Activated CD8-positive, alpha-beta T cell treated with anti-CD3 and anti-CD28 coated beads for 36 hours (primary cell): ENCODE measurements at regions not wholly inside any gene's neighbourhood (a gene's known extent, or its start where the extent isn't known, plus 50 kb on each side); places are given as distances from the start of the nearest gene placed in this dataset.

Experiments
- ATAC-seq: fragments of 200-7000 bp; cut with Tn5 transposase; one replicate; pipeline ENCODE4 v1.10.0; 2021; ENCODE audit warnings: mild to moderate bottlenecking, moderate library complexity
- CTCF ChIA-PET: fragments of 350-600 bp; sonication (Branson Sonifier 250); formaldehyde crosslinking; loops from one replicate; lab custom pipeline; 2021; ENCODE audit warnings: antibody characterized with exemption; lab: Charles Lee
- POLR2A ChIA-PET: fragments of 350-600 bp; sonication (Branson Sonifier 250); formaldehyde crosslinking; loops from one replicate; lab custom pipeline; 2021; ENCODE audit warnings: antibody characterized with exemption; lab: Charles Lee
- DNase-seq: peaks from one replicate; pipeline ENCODE4 v3.0.0-alpha.2; 2020
- H3K27ac Mint-ChIP-seq: one replicate; pipeline ENCODE4 v1.8.0; 2021; ENCODE audit warnings: mild to moderate bottlenecking, mixed read lengths
- H3K27me3 Mint-ChIP-seq: one replicate; pipeline ENCODE4 v1.8.0; 2021; ENCODE audit warnings: mixed read lengths
- H3K36me3 Mint-ChIP-seq: one replicate; pipeline ENCODE4 v1.8.0; 2021; ENCODE audit warnings: low read depth, mixed read lengths
- H3K4me1 Mint-ChIP-seq: one replicate; pipeline ENCODE4 v1.8.0; 2021; ENCODE audit warnings: low read depth, mixed read lengths
- H3K4me3 Mint-ChIP-seq: one replicate; pipeline ENCODE4 v1.8.0; 2021; ENCODE audit warnings: mild to moderate bottlenecking, moderate library complexity, mixed read lengths
- H3K9me3 Mint-ChIP-seq: one replicate; pipeline ENCODE4 v1.8.0; 2021; ENCODE audit warnings: mixed read lengths
- intact Hi-C: fragments of 100-400 bp; cut with micrococcal nuclease; formaldehyde crosslinking; loops from one replicate; pipeline ENCODE4 v1.10.0; 2022
- TF ChIP-seq, protein P1 (sequence below): fragments of 200-600 bp; IDR thresholded peaks from one replicate; pipeline ENCODE4 v1.8.0; 2022; ENCODE audit warnings: antibody characterized with exemption, mild to moderate bottlenecking

DNA sequence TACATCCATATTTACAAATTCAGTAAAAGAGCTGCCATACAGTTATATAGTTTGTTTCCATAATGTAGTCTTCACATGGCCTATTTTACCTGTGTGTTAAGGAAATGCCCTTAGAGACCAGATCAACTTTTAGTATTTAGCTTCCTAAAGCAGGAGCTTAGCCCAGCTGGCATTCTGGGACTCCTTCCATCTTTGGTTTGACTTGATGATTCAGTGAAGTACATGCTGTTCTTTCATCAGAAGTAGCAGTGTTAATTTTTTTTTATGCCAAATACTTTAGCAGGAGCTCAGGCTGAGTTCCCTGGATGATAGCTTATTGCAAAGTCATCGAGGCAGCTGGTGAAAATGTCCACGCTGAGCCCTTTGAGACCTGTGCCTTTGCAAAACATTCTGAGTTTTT is 101.0 kb downstream of the FOXG1 start:
- TF ChIP-seq, protein P1, sequence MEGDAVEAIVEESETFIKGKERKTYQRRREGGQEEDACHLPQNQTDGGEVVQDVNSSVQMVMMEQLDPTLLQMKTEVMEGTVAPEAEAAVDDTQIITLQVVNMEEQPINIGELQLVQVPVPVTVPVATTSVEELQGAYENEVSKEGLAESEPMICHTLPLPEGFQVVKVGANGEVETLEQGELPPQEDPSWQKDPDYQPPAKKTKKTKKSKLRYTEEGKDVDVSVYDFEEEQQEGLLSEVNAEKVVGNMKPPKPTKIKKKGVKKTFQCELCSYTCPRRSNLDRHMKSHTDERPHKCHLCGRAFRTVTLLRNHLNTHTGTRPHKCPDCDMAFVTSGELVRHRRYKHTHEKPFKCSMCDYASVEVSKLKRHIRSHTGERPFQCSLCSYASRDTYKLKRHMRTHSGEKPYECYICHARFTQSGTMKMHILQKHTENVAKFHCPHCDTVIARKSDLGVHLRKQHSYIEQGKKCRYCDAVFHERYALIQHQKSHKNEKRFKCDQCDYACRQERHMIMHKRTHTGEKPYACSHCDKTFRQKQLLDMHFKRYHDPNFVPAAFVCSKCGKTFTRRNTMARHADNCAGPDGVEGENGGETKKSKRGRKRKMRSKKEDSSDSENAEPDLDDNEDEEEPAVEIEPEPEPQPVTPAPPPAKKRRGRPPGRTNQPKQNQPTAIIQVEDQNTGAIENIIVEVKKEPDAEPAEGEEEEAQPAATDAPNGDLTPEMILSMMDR = no peak
- CTCF ChIA-PET = no interaction called here

DNA sequence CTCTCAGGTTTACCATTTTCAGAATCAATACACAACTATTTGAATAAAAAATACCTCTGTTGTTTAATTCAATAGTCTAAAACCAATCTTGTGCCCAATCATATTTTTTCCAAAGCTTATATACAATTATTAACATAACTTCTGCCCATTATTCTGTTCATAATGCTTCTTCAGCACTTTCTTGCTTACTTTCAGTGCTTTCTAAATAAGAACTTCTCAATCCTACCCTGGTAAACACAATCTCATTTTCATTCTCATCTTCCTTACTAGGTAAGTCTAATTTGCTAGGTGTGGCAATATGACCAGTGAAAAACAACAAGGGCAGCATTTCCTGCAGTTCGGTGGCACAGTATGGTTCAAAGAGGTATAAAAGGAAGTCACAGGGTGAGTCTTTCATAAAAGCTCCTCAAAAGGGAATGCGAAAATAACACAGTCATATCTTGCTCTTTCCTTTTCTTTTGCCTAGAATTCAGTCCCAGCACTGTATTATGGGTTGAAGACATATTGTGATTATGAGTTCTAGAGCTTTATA is 103.5 kb downstream of the FOXG1 start:
- H3K9me3 Mint-ChIP-seq = peaks cover 8% of the 10 kb centered on the region
- POLR2A ChIA-PET = no interaction called here
- intact Hi-C loops = no loop called here

More for the DNA sequence above, 101.0 kb downstream of the FOXG1 start:
- Mint-ChIP-seq H3K27me3 (no peaks in the 10 kb centered on the region), H3K9me3 (peaks cover 13% of the 10 kb centered on the region), H3K36me3 (no peaks in the 10 kb centered on the region), H3K4me3 (no peak overlapping the region), H3K4me1 (no peaks in the 10 kb centered on the region), H3K27ac (no peak overlapping the region)
- DNase-seq = no peak
- intact Hi-C loops = no loop called here
- no peak for ATAC-seq
- POLR2A ChIA-PET = no interaction called here

DNA sequence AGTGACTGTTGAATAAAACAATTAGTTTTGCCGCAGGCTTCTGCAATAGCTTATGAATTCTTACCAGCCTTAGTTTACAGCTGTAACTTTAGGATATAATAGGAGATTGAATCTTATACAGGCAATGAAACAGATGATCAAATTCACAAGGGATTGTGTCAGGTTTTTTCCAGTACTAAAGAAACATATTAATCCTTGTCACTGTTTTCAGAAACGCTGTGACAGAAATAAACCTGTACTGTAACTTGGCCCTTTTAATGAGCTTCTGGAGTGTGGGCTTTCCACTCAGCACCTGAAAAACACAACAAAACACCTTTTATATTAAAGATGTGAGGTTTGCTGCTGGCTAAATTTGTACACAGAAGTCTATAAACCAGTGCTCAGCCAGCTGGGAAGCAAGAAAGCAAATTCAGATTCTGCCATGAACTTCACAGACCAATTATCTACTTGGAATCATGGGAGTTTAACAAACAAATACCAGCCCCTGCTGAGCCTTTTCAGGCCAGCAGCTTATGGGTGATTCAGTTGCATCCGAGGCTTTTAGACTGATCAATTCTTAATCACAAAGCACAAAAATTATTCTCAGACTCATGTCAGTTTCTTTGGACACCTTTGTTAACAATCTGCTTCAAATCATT is 109.5 kb downstream of the FOXG1 start:
- ChIA-PET CTCF (no interaction called here), POLR2A (no interaction called here)
- DNase-seq (no peak), ATAC-seq (no peak)
- no peaks in the 10 kb centered on the region for H3K27me3 Mint-ChIP-seq
- TF ChIP-seq, protein P1 = no peak
- peaks cover 2% of the 10 kb centered on the region for H3K9me3 Mint-ChIP-seq
- intact Hi-C loops = no loop called here
- no peaks in the 10 kb centered on the region for H3K4me1 Mint-ChIP-seq
- H3K27ac Mint-ChIP-seq = no peak overlapping the region
- H3K36me3 Mint-ChIP-seq = no peaks in the 10 kb centered on the region
- no peak overlapping the region for H3K4me3 Mint-ChIP-seq

More for the DNA sequence above, 103.5 kb downstream of the FOXG1 start:
- Mint-ChIP-seq H3K27me3 (no peaks in the 10 kb centered on the region), H3K4me1 (no peaks in the 10 kb centered on the region), H3K27ac (no peak overlapping the region), H3K36me3 (no peaks in the 10 kb centered on the region), H3K4me3 (no peak overlapping the region)
- ATAC-seq (no peak), DNase-seq (no peak)
- CTCF ChIA-PET = no interaction called here
- TF ChIP-seq, protein P1 = no peak

DNA sequence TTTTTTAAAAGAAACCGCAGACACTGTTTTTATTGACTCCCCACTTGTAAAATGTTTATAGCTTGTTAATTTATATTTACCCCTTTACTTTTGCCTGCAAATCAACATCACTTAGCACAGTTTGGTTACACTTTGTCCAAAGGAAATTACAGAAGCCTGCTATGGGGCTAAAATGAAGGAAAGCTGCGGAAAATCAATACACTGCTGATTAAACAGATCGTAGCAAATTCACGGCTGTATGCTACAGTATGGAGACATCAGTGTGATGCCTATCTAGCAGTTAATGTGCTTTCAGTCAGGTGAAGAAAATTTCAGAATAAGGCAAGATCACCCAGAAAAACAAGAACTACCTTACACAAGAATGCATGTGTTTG is 110.0 kb downstream of the FOXG1 start:
- Mint-ChIP-seq H3K9me3 (peaks cover 2% of the 10 kb centered on the region), H3K4me1 (no peaks in the 10 kb centered on the region), H3K4me3 (no peak overlapping the region), H3K36me3 (no peaks in the 10 kb centered on the region), H3K27ac (no peak overlapping the region), H3K27me3 (no peaks in the 10 kb centered on the region)
- ChIA-PET CTCF (no interaction called here), POLR2A (no interaction called here)
- DNase-seq = no peak
- ATAC-seq = no peak
- TF ChIP-seq, protein P1 = no peak
- intact Hi-C loops = no loop called here

DNA sequence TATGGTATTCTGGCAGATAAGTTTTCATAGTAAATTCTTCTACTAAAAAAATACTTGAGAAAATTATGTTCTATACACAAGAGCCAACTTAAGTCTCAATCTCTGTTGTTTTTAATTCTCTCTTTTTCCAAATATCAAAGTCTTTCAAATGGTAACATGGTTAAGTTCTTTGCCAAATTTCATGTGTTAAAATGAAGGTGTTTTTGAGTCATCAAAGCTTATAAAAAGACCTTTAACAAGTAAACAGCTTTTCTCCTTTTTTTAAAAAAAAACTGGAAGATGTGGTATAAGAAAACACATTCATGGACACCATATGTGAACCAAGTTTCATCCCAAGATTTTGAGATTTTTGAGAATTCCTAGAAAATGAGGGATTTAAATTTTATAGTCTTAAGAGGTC is 111.3 kb downstream of the FOXG1 start:
- Mint-ChIP-seq H3K27me3 (no peaks in the 10 kb centered on the region), H3K9me3 (no peaks in the 10 kb centered on the region), H3K4me3 (no peak overlapping the region), H3K4me1 (no peaks in the 10 kb centered on the region), H3K36me3 (no peaks in the 10 kb centered on the region), H3K27ac (no peak overlapping the region)
- POLR2A ChIA-PET = no interaction called here
- TF ChIP-seq, protein P1 = no peak
- intact Hi-C loops = no loop called here
- no peak for ATAC-seq
- CTCF ChIA-PET = no interaction called here
- DNase-seq = no peak
